ENCODE measurements at regions not wholly inside any gene's neighbourhood (a gene's known extent, or its start where the extent isn't known, plus 50 kb on each side); places are given as distances from the start of the nearest gene placed in this dataset.

DNA sequence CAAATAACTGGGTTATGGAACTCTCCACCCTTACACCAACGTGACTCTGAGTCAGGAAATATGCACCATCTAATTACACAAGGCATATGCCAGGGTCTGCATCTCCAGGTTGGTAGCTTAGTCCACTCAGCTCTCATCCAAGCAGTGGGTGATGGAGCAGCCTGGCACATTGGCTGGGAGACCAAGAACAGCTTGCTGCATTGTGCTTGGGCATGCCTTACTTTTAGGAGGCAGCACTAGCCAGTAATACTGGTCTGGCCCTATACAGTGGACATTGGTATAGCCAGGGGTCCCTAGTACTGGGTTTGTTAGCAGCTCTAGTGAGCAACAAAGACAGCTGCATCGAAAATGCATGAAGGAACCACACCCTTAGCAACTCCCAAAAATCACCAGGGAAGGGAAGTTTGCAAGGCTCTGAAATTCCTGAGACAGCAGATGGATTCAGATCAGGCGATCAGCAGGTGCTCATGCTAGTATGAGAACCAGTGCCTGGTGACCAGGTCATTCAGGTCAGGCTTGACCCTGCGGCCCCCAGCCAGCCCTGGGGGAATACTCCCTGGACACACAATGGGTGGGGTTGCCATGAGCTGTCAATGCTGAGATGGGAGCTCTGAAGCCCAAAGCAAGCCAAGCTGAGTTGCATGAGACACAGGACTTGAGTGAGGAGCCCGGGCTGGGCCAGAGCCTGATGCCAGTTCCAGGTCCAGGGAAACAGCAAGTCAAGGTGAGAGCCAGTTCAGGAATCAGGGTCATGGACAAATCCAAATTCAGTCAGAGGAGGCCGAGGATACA is 217.9 kb upstream of the ZMIZ1 start:
- peaks cover 0 to 6% of the 10 kb centered on the region in 2 donors for H3K4me1 ChIP-seq (ENCODE audit: control insufficient read depth in 1 of 2, low read depth in 2 of 2)
- no peak for TF ChIP-seq CTCF (IDR thresholded peaks at IDR 0.05)
- no peak overlapping the region for H3K4me3 ChIP-seq
- DNase-seq (ENCODE audit: low spot score) (no peak), ATAC-seq (ENCODE audit: insufficient number of reproducible peaks, low FRiP score, low read depth) (no peak)
- no peak overlapping the region for H3K27ac ChIP-seq
- no peaks in the 10 kb centered on the region for H3K9me3 ChIP-seq
- H3K27me3 ChIP-seq (replicated peaks; ENCODE audit: insufficient read depth) = no peaks in the 10 kb centered on the region
- no peaks in the 10 kb centered on the region for H3K36me3 ChIP-seq

- no peak overlapping the region for H3K27ac ChIP-seq
- no peaks in the 10 kb centered on the region for H3K36me3 ChIP-seq
- no peak overlapping the region for H3K4me3 ChIP-seq
- H3K9me3 ChIP-seq = no peaks in the 10 kb centered on the region
- no peak for TF ChIP-seq CTCF (IDR thresholded peaks at IDR 0.05)
- no peak for DNase-seq (ENCODE audit: low spot score)
- no peaks in the 10 kb centered on the region for H3K27me3 ChIP-seq (replicated peaks; ENCODE audit: insufficient read depth)
- peaks cover 0 to 11% of the 10 kb centered on the region in 2 donors for H3K4me1 ChIP-seq (ENCODE audit: control insufficient read depth in 1 of 2, low read depth in 2 of 2)
- no peak for ATAC-seq (ENCODE audit: insufficient number of reproducible peaks, low FRiP score, low read depth)
Measured at GRCh38 chr10:78851647-78852046, 217.1 kb upstream of the ZMIZ1 start.

DNA sequence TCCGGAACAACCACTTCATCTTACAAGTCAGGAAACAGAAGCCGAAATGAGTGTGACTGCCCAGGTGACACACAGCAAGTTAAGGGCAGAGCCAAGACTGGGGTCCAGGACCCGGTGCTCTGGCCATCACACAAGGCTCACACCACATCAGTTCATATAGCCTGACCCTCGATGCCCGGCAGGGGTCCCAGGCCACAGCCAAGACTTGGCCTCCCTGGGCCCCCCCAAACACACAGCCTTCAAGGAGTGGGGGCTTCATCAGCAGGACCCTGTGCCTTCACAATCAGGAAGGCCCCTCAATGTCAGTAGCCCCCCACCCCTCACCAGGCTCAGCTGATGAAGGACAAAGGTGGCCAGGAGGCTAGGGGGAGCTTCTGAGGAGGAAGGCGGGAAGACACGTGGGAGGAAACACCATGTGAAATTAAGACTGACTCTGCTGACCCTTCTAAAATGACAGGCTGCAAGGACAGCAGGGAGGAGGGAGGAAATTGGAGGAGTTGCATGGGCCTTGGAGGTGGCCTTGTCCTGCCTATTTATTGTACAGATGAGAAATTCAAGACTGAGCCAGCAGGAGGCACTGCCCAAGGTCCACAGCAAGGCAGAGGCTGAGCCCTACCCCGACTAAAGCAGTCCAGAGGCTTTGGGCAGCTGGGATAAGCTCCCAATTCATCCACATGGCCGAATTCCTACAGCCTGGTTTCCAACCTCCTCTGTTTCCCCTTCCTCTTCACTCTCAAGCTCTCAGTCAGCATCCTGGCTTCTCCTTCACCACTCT is 216.1 kb upstream of the ZMIZ1 start:
- Histone ChIP-seq H3K27ac (no peak overlapping the region), H3K4me1 (ENCODE audit: control insufficient read depth in 1 of 2, low read depth in 2 of 2) (peaks cover 0 to 9% of the 10 kb centered on the region in 2 donors), H3K4me3 (no peak overlapping the region), H3K27me3 (replicated peaks; ENCODE audit: insufficient read depth) (no peaks in the 10 kb centered on the region), H3K9me3 (no peaks in the 10 kb centered on the region), H3K36me3 (no peaks in the 10 kb centered on the region)
- ATAC-seq (ENCODE audit: insufficient number of reproducible peaks, low FRiP score, low read depth) (no peak), DNase-seq (ENCODE audit: low spot score) (no peak)
- no peak for TF ChIP-seq CTCF (IDR thresholded peaks at IDR 0.05)

GRCh38 chr10:78853864-78854263 is 214.9 kb upstream of the ZMIZ1 start:
- TF ChIP-seq CTCF (IDR thresholded peaks at IDR 0.05) = no peak
- DNase-seq (ENCODE audit: low spot score) (no peak), ATAC-seq (ENCODE audit: insufficient number of reproducible peaks, low FRiP score, low read depth) (no peak)
- H3K4me3 ChIP-seq = no peak overlapping the region
- H3K27ac ChIP-seq = no peak overlapping the region
- H3K4me1 ChIP-seq (ENCODE audit: control insufficient read depth in 1 of 2, low read depth in 2 of 2) = peaks cover under 1 to 14% of the 10 kb centered on the region in 2 donors
- H3K27me3 ChIP-seq (replicated peaks; ENCODE audit: insufficient read depth) = no peaks in the 10 kb centered on the region
- H3K9me3 ChIP-seq = no peaks in the 10 kb centered on the region
- no peaks in the 10 kb centered on the region for H3K36me3 ChIP-seq

GRCh38 chr10:78856421-78856820 is 212.3 kb upstream of the ZMIZ1 start:
- H3K4me3 ChIP-seq = no peak overlapping the region
- TF ChIP-seq CTCF (IDR thresholded peaks at IDR 0.05) = no peak
- peaks cover 6 to 22% of the 10 kb centered on the region in 2 donors for H3K4me1 ChIP-seq (ENCODE audit: control insufficient read depth in 1 of 2, low read depth in 2 of 2)
- H3K27me3 ChIP-seq (replicated peaks; ENCODE audit: insufficient read depth) = no peaks in the 10 kb centered on the region
- no peak for DNase-seq (ENCODE audit: low spot score)
- H3K9me3 ChIP-seq = no peaks in the 10 kb centered on the region
- no peak for ATAC-seq (ENCODE audit: insufficient number of reproducible peaks, low FRiP score, low read depth)
- no peak overlapping the region for H3K27ac ChIP-seq
- H3K36me3 ChIP-seq = no peaks in the 10 kb centered on the region

Measured in thoracic aorta (tissue), 2 donors.